ENCODE measurements at regions not wholly inside any gene's neighbourhood (a gene's known extent, or its start where the extent isn't known, plus 50 kb on each side); places are given as distances from the start of the nearest gene placed in this dataset.

DNA sequence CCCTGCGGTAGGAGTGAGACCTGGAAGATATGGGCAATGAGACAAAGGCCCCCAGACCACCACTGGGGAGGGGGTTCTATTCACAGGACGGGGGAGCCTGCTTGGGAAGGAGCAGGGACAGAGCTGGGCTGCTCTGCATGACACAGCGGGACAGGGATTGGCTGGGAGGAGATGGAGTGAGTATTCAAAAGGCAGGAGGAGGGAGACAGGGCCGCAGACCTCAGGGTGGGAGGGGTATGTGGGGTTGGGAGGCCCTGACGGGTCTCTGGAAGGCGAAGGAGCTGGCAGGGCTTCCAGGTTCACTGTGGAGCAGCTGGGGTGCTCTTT is 60.8 kb upstream of the RPS6KA2 start:
- DNase-seq, result no peak

DNA sequence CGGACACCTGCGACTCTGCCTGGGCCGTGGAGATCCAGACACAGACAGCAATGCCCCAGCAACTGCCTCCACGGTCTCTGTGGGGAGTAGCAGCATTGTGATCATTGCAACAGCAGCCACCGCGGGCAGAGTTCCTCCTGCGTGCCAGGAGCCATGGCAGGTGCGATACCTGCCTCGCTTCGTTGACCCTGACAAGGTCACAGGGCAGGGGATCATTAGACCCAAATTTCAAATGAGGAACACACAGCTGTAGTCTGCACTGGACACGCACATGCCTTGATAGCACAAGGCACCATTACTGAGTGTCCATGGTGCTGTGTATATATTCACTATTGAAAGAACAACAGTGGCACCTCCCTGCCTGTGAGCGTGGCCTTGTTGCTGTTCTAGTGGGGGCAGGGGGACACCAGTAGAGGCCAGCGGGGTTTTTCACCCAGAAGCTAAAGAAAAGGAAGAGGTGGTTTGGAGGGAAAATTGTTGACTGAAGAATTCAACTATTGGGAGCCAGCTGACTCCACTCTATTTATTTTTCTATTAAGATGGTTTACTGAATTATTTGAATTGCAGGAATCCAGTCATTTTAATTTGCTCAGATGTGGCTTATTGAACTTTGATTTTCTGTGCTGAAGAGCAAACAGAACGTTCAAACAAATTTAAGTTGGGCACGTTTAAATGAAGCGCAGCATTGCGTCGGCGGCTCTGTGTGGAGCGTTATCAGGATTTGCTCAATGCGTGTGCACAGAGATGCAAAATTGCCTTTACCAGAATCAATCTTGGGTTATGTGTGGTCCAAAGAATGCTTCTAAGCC is 60.2 kb upstream of the RPS6KA2 start:
- no peak for DNase-seq

DNA sequence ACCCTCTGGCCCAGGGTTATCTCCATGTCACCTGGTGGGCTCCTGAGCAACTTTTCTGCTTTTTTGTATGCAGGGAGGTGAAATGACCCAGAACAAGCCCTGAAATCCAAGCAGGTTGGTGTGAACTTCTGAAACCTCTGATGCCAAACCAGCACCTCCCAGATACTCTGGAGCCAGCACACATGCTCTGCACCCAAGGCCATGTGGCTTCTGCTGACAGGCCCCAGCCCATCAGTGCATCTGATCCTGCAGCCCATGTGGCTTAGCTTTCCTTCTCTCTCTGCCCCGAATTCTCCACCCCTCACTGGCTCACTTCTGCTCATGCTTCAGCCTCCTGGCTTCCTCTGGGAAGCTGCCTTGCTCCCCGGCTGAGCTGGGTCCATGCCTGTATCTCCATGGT is 59.3 kb upstream of the RPS6KA2 start:
- DNase-seq, result no peak

GRCh38 chr6:166684866-166685265 is 57.8 kb upstream of the RPS6KA2 start:
- no peak for DNase-seq

- DNase-seq, result no peak
Observed at GRCh38 chr6:166684170-166684569, 57.1 kb upstream of the RPS6KA2 start.

- no peak for DNase-seq
Observed at GRCh38 chr6:166683477-166683876, 56.4 kb upstream of the RPS6KA2 start.

- no peak for DNase-seq
Observed at GRCh38 chr6:166679566-166679965, 52.5 kb upstream of the RPS6KA2 start.

GRCh38 chr6:166678426-166678825 is 51.4 kb upstream of the RPS6KA2 start:
- no peak for DNase-seq

DNA sequence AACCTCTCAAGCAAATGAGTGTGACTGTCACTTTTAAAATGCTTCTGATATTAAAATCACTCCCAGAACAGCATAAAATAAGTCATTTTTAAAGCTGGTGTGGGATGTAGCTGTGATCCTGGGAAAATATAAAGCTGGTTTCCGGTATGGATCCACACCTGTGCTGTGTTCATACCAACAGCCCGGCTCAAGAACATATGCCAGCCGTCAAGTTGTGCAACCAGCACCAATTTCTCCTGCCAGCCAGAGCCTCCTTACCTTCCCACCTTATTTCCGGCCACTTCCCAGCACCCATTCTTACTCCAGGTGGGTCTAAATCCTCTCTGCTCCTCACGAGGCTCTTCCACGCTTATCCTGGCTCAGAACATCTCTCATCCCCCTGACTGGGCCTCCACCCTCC is 50.9 kb upstream of the RPS6KA2 start:
- no peak for DNase-seq
